ENCODE measurements at regions not wholly inside any gene's neighbourhood (a gene's known extent, or its start where the extent isn't known, plus 50 kb on each side); places are given as distances from the start of the nearest gene placed in this dataset.

- no peak for TF ChIP-seq BHLHE40 (IDR thresholded peaks at IDR 0.05; ENCODE audit: borderline replicate concordance)
- TF ChIP-seq ARNT (IDR thresholded peaks at IDR 0.05): no peak
- TF ChIP-seq SUZ12 (IDR thresholded peaks at IDR 0.05): no peak
- no peak for TF ChIP-seq FOXM1 (IDR thresholded peaks at IDR 0.05; ENCODE audit: borderline replicate concordance)
Measured at GRCh38 chrX:27251369-27251768, 211.8 kb downstream of the PPP4R3C start.

Measured in HEK293T (cell line).